Lower leg skin (tissue), 3 donors: ENCODE measurements at regions not wholly inside any gene's neighbourhood (a gene's known extent, or its start where the extent isn't known, plus 50 kb on each side); places are given as distances from the start of the nearest gene placed in this dataset.

Source experiments
- CTCF ChIP-seq, 3 donors: fragments of 450-650 bp; IDR thresholded peaks; one replicate each; pipeline ENCODE4 v1.5.1; 2016; ENCODE audit warnings: antibody characterized with exemption in 3 of 3, mild to moderate bottlenecking in 3 of 3, moderate library complexity in 2 of 3
- POLR2A ChIP-seq, 2 donors: fragments of 450-650 bp; IDR thresholded peaks; one replicate each; pipeline ENCODE4 v1.6.1; 2016 to 2017; ENCODE audit warnings: antibody characterized with exemption in 2 of 2, mild to moderate bottlenecking in 1 of 2, moderate library complexity in 1 of 2

GRCh38 chr3:7973006-7973405 is 528.6 kb upstream of the LMCD1 start:
- TF ChIP-seq CTCF (IDR thresholded peaks at IDR 0.05) (no peak), POLR2A (IDR thresholded peaks at IDR 0.05) (no peak)
